Trophoblast cell (in vitro differentiated cells and primary cell): ENCODE measurements at regions not wholly inside any gene's neighbourhood (a gene's known extent, or its start where the extent isn't known, plus 50 kb on each side); places are given as distances from the start of the nearest gene placed in this dataset.

Source experiments
- DNase-seq, 2 donors: peaks; one replicate each; pipeline ENCODE4 v3.0.0-alpha.2; 2016
- H2AFZ ChIP-seq: 2 replicates; pipeline ENCODE4 v1.6.1; 2013; ENCODE audit warnings: low read length, moderate library complexity, mild to moderate bottlenecking; ENCODE audit not compliant: insufficient read depth, poor library complexity
- H2AK5ac ChIP-seq: 2 replicates; pipeline ENCODE4 v1.6.1; 2013; ENCODE audit warnings: mild to moderate bottlenecking, low read length
- H2BK120ac ChIP-seq: 2 replicates; pipeline ENCODE4 v1.6.1; 2013; ENCODE audit warnings: low read length, mild to moderate bottlenecking, moderate library complexity; ENCODE audit not compliant: insufficient read depth, poor library complexity
- H2BK12ac ChIP-seq: 2 replicates; pipeline ENCODE4 v1.6.1; 2013; ENCODE audit warnings: mild to moderate bottlenecking, low read length, moderate library complexity
- H2BK5ac ChIP-seq: 2 replicates; pipeline ENCODE4 v1.6.1; 2013; ENCODE audit warnings: low read length, low read depth, moderate library complexity, mild to moderate bottlenecking; ENCODE audit not compliant: poor library complexity
- H3K14ac ChIP-seq: 2 replicates; pipeline ENCODE4 v1.6.1; 2013; ENCODE audit warnings: mild to moderate bottlenecking, low read length
- H3K18ac ChIP-seq: 2 replicates; pipeline ENCODE4 v1.6.1; 2013; ENCODE audit warnings: mild to moderate bottlenecking, low read length
- H3K23ac ChIP-seq: 2 replicates; pipeline ENCODE4 v1.6.1; 2013; ENCODE audit warnings: low read length
- H3K27ac ChIP-seq: 2 replicates; pipeline ENCODE4 v1.5.1; 2013; ENCODE audit warnings: low read depth, mild to moderate bottlenecking, inconsistent platforms, low read length, moderate library complexity
- H3K27me3 ChIP-seq: 2 replicates; pipeline ENCODE4 v1.6.1; 2013; ENCODE audit warnings: inconsistent platforms, mild to moderate bottlenecking, low read length, moderate library complexity; ENCODE audit not compliant: insufficient read depth
- H3K36me3 ChIP-seq, 2 experiments: 1 replicate in 1 of 2; 2 replicates in 1 of 2; pipeline ENCODE4 v1.6.1; 2013; ENCODE audit warnings: low read length in 2 of 2, mild to moderate bottlenecking in 2 of 2, moderate library complexity in 1 of 2; ENCODE audit not compliant: insufficient read depth in 2 of 2, control insufficient read depth in 1 of 2
- H3K4ac ChIP-seq: 2 replicates; pipeline ENCODE4 v1.6.1; 2013; ENCODE audit warnings: low read depth, mild to moderate bottlenecking, low read length, moderate library complexity
- H3K4me1 ChIP-seq, 2 experiments: 1 replicate in 1 of 2; 2 replicates in 1 of 2; pipeline ENCODE4 v1.6.1; 2013; ENCODE audit warnings: low read length in 2 of 2, mild to moderate bottlenecking in 2 of 2, moderate library complexity in 1 of 2; ENCODE audit not compliant: insufficient read depth in 2 of 2, control insufficient read depth in 1 of 2
- H3K4me2 ChIP-seq: 2 replicates; pipeline ENCODE4 v1.6.1; 2013; ENCODE audit warnings: inconsistent platforms, mild to moderate bottlenecking, low read length, moderate library complexity
- H3K4me3 ChIP-seq: 2 replicates; pipeline ENCODE4 v1.5.1; 2013; ENCODE audit warnings: mild to moderate bottlenecking, low read depth, low read length, inconsistent platforms
- H3K79me1 ChIP-seq: one replicate; pipeline ENCODE4 v1.6.1; 2013; ENCODE audit warnings: low read length
- H3K79me2 ChIP-seq: 2 replicates; pipeline ENCODE4 v1.6.1; 2013; ENCODE audit warnings: low read length, mild to moderate bottlenecking; ENCODE audit not compliant: control insufficient read depth, insufficient read depth, poor library complexity
- H3K9ac ChIP-seq: 2 replicates; pipeline ENCODE4 v1.6.1; 2013; ENCODE audit warnings: mild to moderate bottlenecking, low read length
- H3K9me3 ChIP-seq: 2 replicates; pipeline ENCODE4 v1.6.1; 2013; ENCODE audit warnings: low read depth, mild to moderate bottlenecking, control low read depth, inconsistent platforms, low read length; ENCODE audit not compliant: insufficient read depth
- H4K12ac ChIP-seq: 2 replicates; pipeline ENCODE4 v1.6.1; 2013; ENCODE audit warnings: low read depth, mild to moderate bottlenecking, low read length, moderate library complexity
- H4K8ac ChIP-seq: 2 replicates; pipeline ENCODE4 v1.6.1; 2013; ENCODE audit warnings: low read depth, mild to moderate bottlenecking, low read length, moderate library complexity
- H4K91ac ChIP-seq: one replicate; pipeline ENCODE4 v1.6.1; 2013; ENCODE audit warnings: low read depth, mild to moderate bottlenecking, low read length, moderate library complexity
- WGBS: extraction: QIAGEN DNeasy Blood & Tissue Kit; methylation state at CpG from one replicate; pipeline ENCODE4 v1.1.7; 2013; ENCODE audit warnings: missing lambda C conversion rate; ENCODE audit not compliant: insufficient read length, insufficient coverage; ENCODE audit errors: extremely low coverage; 5-methylcytosine and 5-hydroxymethylcytosine counted together

DNA sequence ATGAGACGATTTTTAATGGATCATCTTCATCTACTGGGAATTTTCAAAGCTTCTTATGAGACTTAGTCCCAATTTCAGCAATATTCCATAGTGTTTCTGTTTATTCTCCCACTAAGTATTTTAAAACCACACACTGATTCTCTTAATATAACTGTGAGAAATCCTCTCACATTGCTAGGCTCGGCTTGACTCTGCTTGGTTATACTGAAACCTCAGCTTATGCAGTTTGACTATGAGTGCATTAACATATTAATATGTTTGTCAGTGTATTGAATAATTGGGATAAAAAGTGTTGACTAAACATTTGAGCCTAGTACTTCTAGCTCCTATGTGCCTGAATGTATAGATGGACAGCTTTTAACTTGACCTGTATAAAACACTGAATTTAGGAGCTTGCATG is 298.5 kb upstream of the IZUMO3 start:
- no peak overlapping the region for H3K4me2 ChIP-seq
- H2BK120ac ChIP-seq = no peak overlapping the region

DNA sequence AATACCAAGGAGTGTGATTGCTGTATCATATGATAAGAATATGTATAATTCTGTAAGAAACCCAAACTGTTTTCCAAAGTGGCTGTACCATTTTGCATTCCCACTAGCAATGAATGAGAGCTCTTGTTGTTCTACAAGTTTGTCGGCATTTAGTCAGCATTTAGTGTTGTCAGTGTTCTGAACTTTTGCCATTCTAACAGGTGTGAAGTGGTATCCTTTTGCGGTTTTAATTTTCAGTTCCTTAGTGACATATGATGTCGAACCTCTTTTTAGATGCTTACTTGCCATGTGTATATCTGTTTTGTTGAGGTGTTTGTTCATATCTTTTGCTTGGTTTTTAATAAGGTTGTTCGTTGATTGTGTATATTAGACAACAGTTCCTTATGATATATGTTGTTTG is 296.3 kb upstream of the IZUMO3 start:
- no peak overlapping the region for H3K4ac ChIP-seq
- no peak overlapping the region for H3K27ac ChIP-seq
- H2BK5ac ChIP-seq = no peak overlapping the region
- H2AK5ac ChIP-seq = no peak overlapping the region
- H3K4me1 ChIP-seq = no peaks in the 10 kb centered on the region
- H4K8ac ChIP-seq = no peak overlapping the region
- no peak overlapping the region for H4K12ac ChIP-seq
- no peak overlapping the region for H3K4me3 ChIP-seq
- no peaks in the 10 kb centered on the region for H3K79me1 ChIP-seq
- no peak overlapping the region for H2BK120ac ChIP-seq
- H2BK12ac ChIP-seq = no peak overlapping the region
- H3K27me3 ChIP-seq = no peaks in the 10 kb centered on the region
- no CpG with 5 or more reads among the region's 4 CpGs for WGBS
- H3K36me3 ChIP-seq = no peaks in the 10 kb centered on the region
- no peak overlapping the region for H2AFZ ChIP-seq
- no peak overlapping the region for H3K9ac ChIP-seq
- H3K79me2 ChIP-seq = no peaks in the 10 kb centered on the region
- no peak overlapping the region for H3K4me2 ChIP-seq
- no peaks in the 10 kb centered on the region for H3K9me3 ChIP-seq
- no peak overlapping the region for H3K14ac ChIP-seq
- no peak for DNase-seq
- no peak overlapping the region for H4K91ac ChIP-seq
- H3K18ac ChIP-seq = no peak overlapping the region
- no peak overlapping the region for H3K23ac ChIP-seq

More for the DNA sequence above, 298.5 kb upstream of the IZUMO3 start:
- H3K9ac ChIP-seq = no peak overlapping the region
- no peak overlapping the region for H2AFZ ChIP-seq
- no peaks in the 10 kb centered on the region for H3K36me3 ChIP-seq
- H3K14ac ChIP-seq = no peak overlapping the region
- no peaks in the 10 kb centered on the region for H3K9me3 ChIP-seq
- H3K4me1 ChIP-seq = no peaks in the 10 kb centered on the region
- no peak overlapping the region for H3K18ac ChIP-seq
- H4K8ac ChIP-seq = no peak overlapping the region
- H3K79me2 ChIP-seq = no peaks in the 10 kb centered on the region
- no peak overlapping the region for H4K12ac ChIP-seq
- no peaks in the 10 kb centered on the region for H3K27me3 ChIP-seq
- H3K79me1 ChIP-seq = no peaks in the 10 kb centered on the region
- H3K27ac ChIP-seq = no peak overlapping the region
- no peak overlapping the region for H2BK5ac ChIP-seq
- no peak overlapping the region for H3K4me3 ChIP-seq
- no CpG with 5 or more reads among the region's 2 CpGs for WGBS
- H3K4ac ChIP-seq = no peak overlapping the region
- H2BK12ac ChIP-seq = no peak overlapping the region
- DNase-seq = no peak
- no peak overlapping the region for H3K23ac ChIP-seq
- H4K91ac ChIP-seq = no peak overlapping the region
- no peak overlapping the region for H2AK5ac ChIP-seq

DNA sequence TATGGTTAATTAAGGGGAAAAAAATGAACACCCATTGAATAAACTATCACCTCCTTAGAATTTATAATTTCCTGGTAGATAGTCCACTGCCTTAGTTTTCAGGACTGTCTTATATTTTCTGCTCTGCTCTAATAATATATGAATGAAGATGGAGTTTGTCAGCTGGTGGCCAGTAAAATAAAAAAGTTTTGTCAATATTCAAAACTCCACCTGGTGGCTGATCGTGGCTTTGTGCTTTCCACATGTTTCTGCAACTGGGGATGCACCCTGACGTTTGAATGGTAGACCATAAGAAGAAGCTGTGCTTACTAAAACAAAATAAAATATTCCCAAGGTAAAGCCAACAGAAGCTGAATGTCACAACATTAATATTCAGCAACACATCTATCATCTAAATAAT is 286.6 kb upstream of the IZUMO3 start:
- H4K91ac ChIP-seq = no peak overlapping the region
- H3K4me2 ChIP-seq = no peak overlapping the region
- no peaks in the 10 kb centered on the region for H3K79me1 ChIP-seq
- no peaks in the 10 kb centered on the region for H3K79me2 ChIP-seq
- H3K23ac ChIP-seq = no peak overlapping the region
- H2BK120ac ChIP-seq = no peak overlapping the region
- peak in 1 of 2 donors; percentile 8 for DNase-seq
- no peaks in the 10 kb centered on the region for H3K9me3 ChIP-seq
- no peak overlapping the region for H3K14ac ChIP-seq
- H3K4me3 ChIP-seq = no peak overlapping the region
- H3K27me3 ChIP-seq = no peaks in the 10 kb centered on the region
- no peak overlapping the region for H3K9ac ChIP-seq
- H2AFZ ChIP-seq = no peak overlapping the region
- no peak overlapping the region for H3K4ac ChIP-seq
- WGBS = no CpG with 5 or more reads among the region's 2 CpGs
- no peak overlapping the region for H2AK5ac ChIP-seq
- H2BK5ac ChIP-seq = no peak overlapping the region
- no peak overlapping the region for H4K12ac ChIP-seq
- no peak overlapping the region for H2BK12ac ChIP-seq
- no peaks in the 10 kb centered on the region for H3K4me1 ChIP-seq
- no peak overlapping the region for H4K8ac ChIP-seq
- H3K27ac ChIP-seq = no peak overlapping the region
- H3K36me3 ChIP-seq = no peaks in the 10 kb centered on the region
- no peak overlapping the region for H3K18ac ChIP-seq

DNA sequence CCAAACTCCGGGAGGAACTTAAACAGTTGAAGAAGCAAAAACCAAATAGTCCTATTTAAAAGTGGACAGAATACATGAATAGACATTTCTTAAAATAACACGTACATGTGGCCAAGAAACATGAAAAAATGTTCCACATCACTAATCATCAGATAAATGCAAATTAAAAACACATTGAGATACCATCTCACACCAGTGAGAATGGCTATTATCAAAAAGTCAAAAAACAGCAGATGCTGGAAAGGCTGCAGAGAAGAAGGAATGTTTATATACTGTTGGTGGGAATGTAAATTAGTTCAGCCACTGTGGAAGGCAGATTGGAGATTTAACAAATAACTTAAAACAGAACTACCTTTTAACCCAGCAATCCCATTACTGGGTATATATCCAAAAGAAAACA is 283.0 kb upstream of the IZUMO3 start:
- no peak overlapping the region for H2BK5ac ChIP-seq
- no peaks in the 10 kb centered on the region for H3K79me2 ChIP-seq
- no peak overlapping the region for H2BK120ac ChIP-seq
- H2BK12ac ChIP-seq = no peak overlapping the region
- no peak overlapping the region for H2AFZ ChIP-seq
- no peak overlapping the region for H3K4me2 ChIP-seq
- H3K4me3 ChIP-seq = no peak overlapping the region
- no peak overlapping the region for H2AK5ac ChIP-seq
- H3K9ac ChIP-seq = no peak overlapping the region
- H3K14ac ChIP-seq = no peak overlapping the region
- no peak overlapping the region for H4K8ac ChIP-seq
- H3K27me3 ChIP-seq = no peaks in the 10 kb centered on the region
- H3K18ac ChIP-seq = no peak overlapping the region
- H3K36me3 ChIP-seq = no peaks in the 10 kb centered on the region
- H3K9me3 ChIP-seq = no peaks in the 10 kb centered on the region
- no peak overlapping the region for H3K23ac ChIP-seq
- H4K91ac ChIP-seq = no peak overlapping the region
- no peaks in the 10 kb centered on the region for H3K79me1 ChIP-seq
- no peak overlapping the region for H4K12ac ChIP-seq
- DNase-seq = no peak
- H3K4me1 ChIP-seq = no peaks in the 10 kb centered on the region
- H3K27ac ChIP-seq = no peak overlapping the region
- H3K4ac ChIP-seq = no peak overlapping the region
- WGBS = no CpG with 5 or more reads among the region's 2 CpGs
